Prostate gland (tissue), 2 donors: ENCODE measurements at regions not wholly inside any gene's neighbourhood (a gene's known extent, or its start where the extent isn't known, plus 50 kb on each side); places are given as distances from the start of the nearest gene placed in this dataset.

Experiments used
- DNase-seq: peaks from one replicate; pipeline ENCODE4 v3.0.0-alpha.2; 2019; ENCODE audit warnings: low spot score
- H3K27ac ChIP-seq, 2 donors: fragments of 200-600 bp; sonication (generic); 2 replicates each; pipeline ENCODE4 v1.5.1; 2017 to 2019
- H3K27me3 ChIP-seq: fragments of 200-600 bp; sonication (generic); replicated peaks from 2 replicates; pipeline ENCODE4 v1.5.1; 2019; ENCODE audit not compliant: insufficient read depth
- H3K36me3 ChIP-seq, 2 donors: fragments of 200-600 bp; sonication (generic); 1 replicate in 1 of 2; 2 replicates in 1 of 2; pipeline versions ENCODE4 v1.5.1 to v1.8.1; 2017 to 2019
- H3K4me1 ChIP-seq: fragments of 200-600 bp; sonication (generic); replicated peaks from 2 replicates; pipeline ENCODE4 v1.5.1; 2019
- H3K4me3 ChIP-seq, 2 donors: fragments of 200-600 bp; sonication (generic); 2 replicates each; pipeline ENCODE4 v1.5.1; 2017 to 2019
- H3K9me3 ChIP-seq: fragments of 200-600 bp; sonication (generic); 2 replicates; pipeline ENCODE4 v1.5.1; 2017
- POLR2A ChIP-seq: fragments of 450-650 bp; IDR thresholded peaks from one replicate; pipeline ENCODE4 v1.6.1; 2016; ENCODE audit warnings: antibody characterized with exemption, mild to moderate bottlenecking
- POLR2AphosphoS5 ChIP-seq: sonication (generic); formaldehyde crosslinking; IDR thresholded peaks from one replicate; pipeline ENCODE4 v1.6.1; 2017; ENCODE audit warnings: antibody characterized with exemption
- WGBS: methylation state at CpG from one replicate; pipeline ENCODE4 v1.1.5; 2018; 5-methylcytosine and 5-hydroxymethylcytosine counted together
- intact Hi-C: fragments of 100-400 bp; cut with DNase I; formaldehyde crosslinking; loops from one replicate; pipeline ENCODE4 v1.14.2; 2022
- TF ChIP-seq, protein P1 (sequence below), 4 experiments: fragments of 200-600 bp in 2 of 4; fragments of 450-650 bp in 2 of 4; sonication (generic) in 2 of 4; IDR thresholded peaks; 1 replicate in 3 of 4; 2 replicates in 1 of 4; pipeline ENCODE4 v1.5.1; 2016 to 2019; ENCODE audit warnings: antibody characterized with exemption in 4 of 4, mild to moderate bottlenecking in 2 of 4, moderate library complexity in 2 of 4

DNA sequence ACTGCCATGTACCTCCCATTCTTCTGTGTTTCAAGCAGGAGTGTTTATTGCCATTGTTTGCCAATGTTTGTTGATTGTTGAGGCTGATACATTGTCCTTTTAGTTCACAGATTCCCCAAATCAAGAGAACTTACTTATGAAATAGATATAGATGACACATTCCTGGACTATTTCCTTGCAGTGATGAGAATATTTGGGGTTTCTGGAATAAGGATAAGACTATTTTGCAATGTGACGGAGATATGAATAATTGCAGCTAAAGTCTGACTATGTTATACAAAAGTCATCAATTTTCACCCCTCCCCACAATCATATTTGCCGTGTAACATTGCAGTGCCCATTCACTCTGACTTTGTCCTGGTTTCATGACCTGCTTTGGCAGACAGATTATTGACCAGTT lies 460.8 kb downstream of the CDH10 start:
- Histone ChIP-seq H3K9me3 (no peaks in the 10 kb centered on the region), H3K27ac (no peak overlapping the region), H3K4me1 (no peaks in the 10 kb centered on the region), H3K36me3 (no peaks in the 10 kb centered on the region), H3K27me3 (no peaks in the 10 kb centered on the region), H3K4me3 (no peak overlapping the region)
- TF ChIP-seq, protein P1, sequence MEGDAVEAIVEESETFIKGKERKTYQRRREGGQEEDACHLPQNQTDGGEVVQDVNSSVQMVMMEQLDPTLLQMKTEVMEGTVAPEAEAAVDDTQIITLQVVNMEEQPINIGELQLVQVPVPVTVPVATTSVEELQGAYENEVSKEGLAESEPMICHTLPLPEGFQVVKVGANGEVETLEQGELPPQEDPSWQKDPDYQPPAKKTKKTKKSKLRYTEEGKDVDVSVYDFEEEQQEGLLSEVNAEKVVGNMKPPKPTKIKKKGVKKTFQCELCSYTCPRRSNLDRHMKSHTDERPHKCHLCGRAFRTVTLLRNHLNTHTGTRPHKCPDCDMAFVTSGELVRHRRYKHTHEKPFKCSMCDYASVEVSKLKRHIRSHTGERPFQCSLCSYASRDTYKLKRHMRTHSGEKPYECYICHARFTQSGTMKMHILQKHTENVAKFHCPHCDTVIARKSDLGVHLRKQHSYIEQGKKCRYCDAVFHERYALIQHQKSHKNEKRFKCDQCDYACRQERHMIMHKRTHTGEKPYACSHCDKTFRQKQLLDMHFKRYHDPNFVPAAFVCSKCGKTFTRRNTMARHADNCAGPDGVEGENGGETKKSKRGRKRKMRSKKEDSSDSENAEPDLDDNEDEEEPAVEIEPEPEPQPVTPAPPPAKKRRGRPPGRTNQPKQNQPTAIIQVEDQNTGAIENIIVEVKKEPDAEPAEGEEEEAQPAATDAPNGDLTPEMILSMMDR (IDR thresholded peaks at IDR 0.05): no peak
- no peak for TF ChIP-seq POLR2A
- TF ChIP-seq POLR2AphosphoS5: no peak
- DNase-seq: no peak
- 78% methylated on average over 2 of the region's 2 CpGs for WGBS
- intact Hi-C loops: no loop called here

DNA sequence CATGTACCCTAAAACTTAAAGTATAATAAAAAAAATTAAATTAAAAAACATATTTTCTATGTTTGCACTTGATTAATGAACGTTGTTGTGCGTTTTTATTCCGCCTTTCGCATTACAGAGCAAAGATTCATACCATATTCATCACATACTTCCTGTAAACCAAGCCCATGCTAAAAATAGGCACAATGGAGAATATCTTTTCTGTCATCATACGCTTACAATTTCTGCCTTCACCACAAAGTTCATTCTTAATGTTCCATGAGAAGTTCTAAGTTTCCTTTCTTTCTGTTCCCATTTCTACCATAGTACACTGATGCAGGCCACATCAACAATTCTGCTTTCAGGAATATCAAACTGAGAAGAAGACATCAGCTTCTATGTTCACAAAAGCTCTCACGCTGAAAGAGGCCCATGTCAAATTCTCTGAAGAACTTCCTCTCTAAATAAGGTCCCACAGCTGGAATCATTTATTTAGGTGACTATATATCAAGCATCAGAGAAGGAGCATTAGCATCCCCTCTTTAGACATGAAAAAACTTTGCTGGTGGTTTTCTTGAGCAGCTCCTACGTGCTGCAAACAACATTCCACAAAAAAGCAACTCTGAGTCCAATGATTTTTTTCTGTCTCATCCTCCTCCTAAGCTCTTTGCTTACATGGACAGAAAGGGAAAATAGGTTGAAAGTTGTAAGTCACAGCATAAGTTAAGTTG lies 456.4 kb downstream of the CDH10 start:
- WGBS: 91% methylated on average over 7 of the region's 7 CpGs
- no peaks in the 10 kb centered on the region for H3K36me3 ChIP-seq
- TF ChIP-seq POLR2A: no peak
- TF ChIP-seq, protein P1 (IDR thresholded peaks at IDR 0.05): no peak
- no peak for TF ChIP-seq POLR2AphosphoS5

DNA sequence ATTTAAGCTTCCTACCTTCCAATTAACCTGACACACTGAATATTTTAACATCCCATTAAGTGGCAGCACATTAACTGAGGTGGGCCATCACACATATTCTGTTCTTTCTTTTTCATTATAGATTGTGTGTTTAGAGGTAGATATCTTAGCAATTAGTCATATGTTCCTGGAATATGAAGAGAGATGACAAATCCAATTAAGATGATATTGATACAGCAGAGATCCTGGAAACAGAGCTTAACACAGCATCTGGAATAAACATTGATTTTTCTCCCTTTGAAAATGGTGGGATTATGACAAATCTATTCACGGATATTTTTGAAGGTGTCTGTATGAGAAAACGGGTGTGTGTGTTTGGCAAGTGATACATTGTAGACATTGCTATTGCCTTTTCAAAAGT lies 448.0 kb downstream of the CDH10 start:
- no peaks in the 10 kb centered on the region for H3K9me3 ChIP-seq
- TF ChIP-seq POLR2AphosphoS5 (no peak), POLR2A (no peak)
- TF ChIP-seq, protein P1 (IDR thresholded peaks at IDR 0.05): no peak
- intact Hi-C loops: no loop called here
- no peaks in the 10 kb centered on the region for H3K27me3 ChIP-seq
- H3K4me1 ChIP-seq: no peaks in the 10 kb centered on the region
- no peak overlapping the region for H3K27ac ChIP-seq
- 82% methylated on average over 2 of the region's 2 CpGs for WGBS
- DNase-seq: no peak
- no peak overlapping the region for H3K4me3 ChIP-seq
- no peaks in the 10 kb centered on the region for H3K36me3 ChIP-seq

More for the DNA sequence above, 456.4 kb downstream of the CDH10 start:
- no peaks in the 10 kb centered on the region for H3K9me3 ChIP-seq
- H3K4me3 ChIP-seq: no peak overlapping the region
- intact Hi-C loops: no loop called here
- no peak for DNase-seq
- H3K27ac ChIP-seq: no peak overlapping the region
- H3K4me1 ChIP-seq: no peaks in the 10 kb centered on the region
- H3K27me3 ChIP-seq: no peaks in the 10 kb centered on the region

DNA sequence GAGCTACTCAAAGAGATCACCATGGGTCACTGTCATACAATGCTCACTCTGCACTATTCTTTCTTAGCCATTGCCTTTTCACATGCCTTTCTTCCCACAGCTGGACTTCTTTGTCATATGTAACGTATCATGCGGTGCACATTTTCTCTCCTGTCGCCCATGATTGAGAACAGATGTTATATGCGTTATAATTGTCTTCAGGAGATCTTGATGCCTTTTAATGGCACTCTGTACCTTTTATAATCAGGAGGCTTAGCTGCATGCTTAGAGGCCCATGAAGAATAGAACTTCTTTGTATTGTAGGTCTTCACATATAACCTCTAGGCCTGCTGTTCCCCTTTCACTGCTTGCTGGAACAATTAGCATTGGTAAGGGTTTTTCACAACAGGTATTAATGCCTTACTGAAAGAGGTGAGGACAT lies 436.1 kb downstream of the CDH10 start:
- Histone ChIP-seq H3K4me1 (no peaks in the 10 kb centered on the region), H3K27me3 (no peaks in the 10 kb centered on the region), H3K9me3 (no peaks in the 10 kb centered on the region), H3K27ac (no peak overlapping the region), H3K4me3 (no peak overlapping the region), H3K36me3 (no peaks in the 10 kb centered on the region)
- TF ChIP-seq POLR2AphosphoS5: no peak
- TF ChIP-seq POLR2A: no peak
- TF ChIP-seq, protein P1 (IDR thresholded peaks at IDR 0.05): no peak
- DNase-seq: no peak
- intact Hi-C loops: no loop called here
- WGBS: 55% methylated on average over 4 of the region's 4 CpGs

DNA sequence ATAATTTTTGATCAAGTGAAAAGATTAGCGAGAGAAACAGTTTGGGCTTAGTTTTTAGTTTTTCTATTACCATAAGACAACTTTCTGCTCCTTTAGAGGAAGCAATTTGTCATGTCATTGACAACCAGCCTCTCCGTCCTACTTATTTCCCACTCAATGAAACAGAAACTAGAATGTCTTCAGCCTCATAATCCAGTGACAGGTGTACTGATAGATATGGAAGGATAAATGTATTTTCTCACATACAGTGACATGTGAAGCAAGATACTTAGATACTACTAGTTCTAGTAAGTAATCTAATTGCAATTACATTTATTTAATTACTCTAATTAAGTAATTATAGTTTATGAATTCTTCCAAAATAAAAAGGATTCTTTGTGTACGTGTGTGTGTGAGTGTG lies 429.7 kb downstream of the CDH10 start:
- Histone ChIP-seq H3K4me3 (no peak overlapping the region), H3K27me3 (no peaks in the 10 kb centered on the region), H3K36me3 (no peaks in the 10 kb centered on the region), H3K27ac (no peak overlapping the region), H3K4me1 (no peaks in the 10 kb centered on the region), H3K9me3 (no peaks in the 10 kb centered on the region)
- DNase-seq: no peak
- no peak for TF ChIP-seq POLR2A
- TF ChIP-seq POLR2AphosphoS5: no peak
- TF ChIP-seq, protein P1 (IDR thresholded peaks at IDR 0.05): no peak
- intact Hi-C loops: no loop called here
- WGBS: 79% methylated on average over 3 of the region's 3 CpGs
